ENCODE measurements at regions not wholly inside any gene's neighbourhood (a gene's known extent, or its start where the extent isn't known, plus 50 kb on each side); places are given as distances from the start of the nearest gene placed in this dataset.
"Not testable (repeated sequence)": the region's sequence is repeated elsewhere in the genome, so short reads cannot be mapped to it uniquely, and the experiment has no call there.

GRCh38 chr10:11667756-11668155 is 56.3 kb upstream of the USP6NL start:
- H3K4me3 ChIP-seq (replicated peaks; ENCODE audit: low read depth, low read length): no peak overlapping the region
- no peak for TF ChIP-seq CTCF (IDR thresholded peaks at IDR 0.05; ENCODE audit: low read depth, low read length, missing control alignments)
- no peak for DNase-seq (ENCODE audit: extremely low read depth, low read depth)

GRCh38 chr10:11663763-11664555 is 52.5 kb upstream of the USP6NL start:
- no peak for TF ChIP-seq CTCF (IDR thresholded peaks at IDR 0.05; ENCODE audit: low read depth, low read length, missing control alignments)
- DNase-seq (ENCODE audit: extremely low read depth, low read depth): no peak
- no peak overlapping the region for H3K4me3 ChIP-seq (replicated peaks; ENCODE audit: low read depth, low read length)

GRCh38 chr10:11663126-11663515 is 51.7 kb upstream of the USP6NL start:
- DNase-seq (ENCODE audit: extremely low read depth, low read depth): not testable (repeated sequence)

GRCh38 chr10:11661441-11661840 is 50.0 kb upstream of the USP6NL start:
- no peak for DNase-seq (ENCODE audit: extremely low read depth, low read depth)
- TF ChIP-seq CTCF (IDR thresholded peaks at IDR 0.05; ENCODE audit: low read depth, low read length, missing control alignments): no peak
- H3K4me3 ChIP-seq (replicated peaks; ENCODE audit: low read depth, low read length): no peak overlapping the region

More at GRCh38 chr10:11663126-11663515, 51.7 kb upstream of the USP6NL start:
- not testable (repeated sequence) for H3K4me3 ChIP-seq (replicated peaks; ENCODE audit: low read depth, low read length)
